ENCODE measurements at regions not wholly inside any gene's neighbourhood (a gene's known extent, or its start where the extent isn't known, plus 50 kb on each side); places are given as distances from the start of the nearest gene placed in this dataset.

DNA sequence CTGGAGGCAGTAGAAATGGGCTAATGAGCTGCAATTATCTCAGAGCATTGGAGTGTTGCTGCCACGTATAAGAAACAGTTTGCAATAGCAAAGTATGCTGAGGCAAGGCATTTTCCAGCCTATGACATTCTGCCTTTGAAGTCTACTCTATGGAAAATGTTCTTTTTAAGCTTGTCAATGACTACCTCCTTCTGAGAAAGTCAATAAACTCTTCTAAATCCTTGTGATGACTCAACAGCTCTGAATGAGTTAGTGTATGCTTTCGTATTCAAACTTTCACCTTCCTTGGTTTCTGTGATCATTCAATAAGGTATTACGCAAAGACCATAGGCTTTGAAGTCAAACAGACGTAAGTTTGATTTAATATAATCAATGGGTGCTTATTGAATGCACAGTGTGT is 111.2 kb downstream of the CAPZA3 start:
- no peak overlapping the region for H3K4me3 Mint-ChIP-seq
- H3K27me3 ChIP-seq (ENCODE audit: control insufficient read depth, insufficient read depth, low read length) = no peaks in the 10 kb centered on the region
- no peak for DNase-seq
- ATAC-seq = no peak
- H3K27me3 Mint-ChIP-seq (ENCODE audit: low read depth in 2 of 2) = no peaks in the 10 kb centered on the region
- no peaks in the 10 kb centered on the region for H3K9me3 ChIP-seq (ENCODE audit: control insufficient read depth, insufficient read depth, low read length)
- TF ChIP-seq, protein P1, sequence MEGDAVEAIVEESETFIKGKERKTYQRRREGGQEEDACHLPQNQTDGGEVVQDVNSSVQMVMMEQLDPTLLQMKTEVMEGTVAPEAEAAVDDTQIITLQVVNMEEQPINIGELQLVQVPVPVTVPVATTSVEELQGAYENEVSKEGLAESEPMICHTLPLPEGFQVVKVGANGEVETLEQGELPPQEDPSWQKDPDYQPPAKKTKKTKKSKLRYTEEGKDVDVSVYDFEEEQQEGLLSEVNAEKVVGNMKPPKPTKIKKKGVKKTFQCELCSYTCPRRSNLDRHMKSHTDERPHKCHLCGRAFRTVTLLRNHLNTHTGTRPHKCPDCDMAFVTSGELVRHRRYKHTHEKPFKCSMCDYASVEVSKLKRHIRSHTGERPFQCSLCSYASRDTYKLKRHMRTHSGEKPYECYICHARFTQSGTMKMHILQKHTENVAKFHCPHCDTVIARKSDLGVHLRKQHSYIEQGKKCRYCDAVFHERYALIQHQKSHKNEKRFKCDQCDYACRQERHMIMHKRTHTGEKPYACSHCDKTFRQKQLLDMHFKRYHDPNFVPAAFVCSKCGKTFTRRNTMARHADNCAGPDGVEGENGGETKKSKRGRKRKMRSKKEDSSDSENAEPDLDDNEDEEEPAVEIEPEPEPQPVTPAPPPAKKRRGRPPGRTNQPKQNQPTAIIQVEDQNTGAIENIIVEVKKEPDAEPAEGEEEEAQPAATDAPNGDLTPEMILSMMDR (IDR thresholded peaks at IDR 0.05) = no peak
- no peak overlapping the region for H3K4me3 ChIP-seq (ENCODE audit: low read length)
- no peak overlapping the region for H3K27ac Mint-ChIP-seq
- no peaks in the 10 kb centered on the region for H3K36me3 Mint-ChIP-seq
- intact Hi-C loops (cut with micrococcal nuclease) = no loop called here
- 79% methylated on average over 4 of the region's 4 CpGs for WGBS (ENCODE audit: insufficient coverage)
- no peaks in the 10 kb centered on the region for H3K4me1 ChIP-seq (ENCODE audit: control insufficient read depth, insufficient read depth, low read length)
- H3K9me3 Mint-ChIP-seq = peaks cover 0 to under 1% of the 10 kb centered on the region in 2 donors
- peaks cover 7 to 11% of the 10 kb centered on the region in 2 donors for H3K4me1 Mint-ChIP-seq
- no peaks in the 10 kb centered on the region for H3K36me3 ChIP-seq (ENCODE audit: control insufficient read depth, insufficient read depth, low read length)
- no peak overlapping the region for H3K27ac ChIP-seq (ENCODE audit: low read length)

DNA sequence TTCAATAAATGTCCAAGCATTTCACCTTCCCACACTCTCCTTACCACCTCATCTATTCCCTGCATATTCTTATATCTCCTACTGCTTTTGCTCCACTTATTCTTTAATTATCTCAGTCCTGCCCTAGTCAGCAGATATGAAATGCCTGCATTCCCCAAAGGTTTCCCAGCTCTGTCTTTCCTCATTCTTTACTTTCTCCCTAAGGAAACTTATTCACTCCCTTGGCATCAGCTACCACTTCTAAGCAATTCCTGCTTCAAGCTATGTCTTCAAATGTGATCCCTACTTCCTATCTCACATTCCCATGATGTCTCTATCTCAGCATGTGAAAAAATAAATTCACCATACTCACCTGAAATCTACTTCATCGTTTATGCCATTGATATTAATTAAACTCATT is 111.8 kb downstream of the CAPZA3 start:
- H3K4me3 Mint-ChIP-seq = no peak overlapping the region
- ATAC-seq (no peak), DNase-seq (no peak)
- H3K27ac ChIP-seq (ENCODE audit: low read length) = no peak overlapping the region
- H3K27me3 ChIP-seq (ENCODE audit: control insufficient read depth, insufficient read depth, low read length) = no peaks in the 10 kb centered on the region
- WGBS (ENCODE audit: insufficient coverage) = 91% methylated on average over 1 of the region's 1 CpG
- peaks cover 7 to 11% of the 10 kb centered on the region in 2 donors for H3K4me1 Mint-ChIP-seq
- H3K27me3 Mint-ChIP-seq (ENCODE audit: low read depth in 2 of 2) = no peaks in the 10 kb centered on the region
- H3K36me3 ChIP-seq (ENCODE audit: control insufficient read depth, insufficient read depth, low read length) = no peaks in the 10 kb centered on the region
- H3K9me3 Mint-ChIP-seq = no peaks in the 10 kb centered on the region
- no peak overlapping the region for H3K4me3 ChIP-seq (ENCODE audit: low read length)
- no peaks in the 10 kb centered on the region for H3K36me3 Mint-ChIP-seq
- H3K4me1 ChIP-seq (ENCODE audit: control insufficient read depth, insufficient read depth, low read length) = no peaks in the 10 kb centered on the region
- TF ChIP-seq, protein P1 (IDR thresholded peaks at IDR 0.05) = no peak
- no peaks in the 10 kb centered on the region for H3K9me3 ChIP-seq (ENCODE audit: control insufficient read depth, insufficient read depth, low read length)
- H3K27ac Mint-ChIP-seq = no peak overlapping the region
- intact Hi-C loops (cut with micrococcal nuclease) = no loop called here

DNA sequence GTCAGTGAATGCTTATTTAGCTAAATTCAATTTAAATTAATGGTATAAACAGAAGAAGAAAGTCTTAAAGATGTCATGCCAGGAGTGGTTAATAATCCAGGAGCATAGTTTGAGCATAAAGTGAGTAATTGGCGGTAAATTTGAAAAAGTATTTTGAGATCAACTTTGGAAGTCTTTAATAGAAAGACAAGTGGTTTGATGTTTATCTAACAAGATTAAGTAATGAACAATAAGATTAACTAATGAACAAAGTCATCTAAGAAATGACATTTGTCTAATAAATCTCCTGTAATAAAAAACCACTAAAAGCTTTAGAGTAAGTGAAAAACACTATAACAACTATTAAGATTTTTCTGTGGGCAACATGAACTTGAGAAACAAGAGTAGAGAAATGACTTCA is 112.8 kb downstream of the CAPZA3 start:
- DNase-seq (no peak), ATAC-seq (no peak)
- no peak overlapping the region for H3K27ac Mint-ChIP-seq
- 100% methylated on average over 1 of the region's 1 CpG for WGBS (ENCODE audit: insufficient coverage)
- Histone ChIP-seq H3K4me1 (ENCODE audit: control insufficient read depth, insufficient read depth, low read length) (no peaks in the 10 kb centered on the region), H3K27ac (ENCODE audit: low read length) (no peak overlapping the region), H3K4me3 (ENCODE audit: low read length) (no peak overlapping the region), H3K27me3 (ENCODE audit: control insufficient read depth, insufficient read depth, low read length) (no peaks in the 10 kb centered on the region), H3K9me3 (ENCODE audit: control insufficient read depth, insufficient read depth, low read length) (no peaks in the 10 kb centered on the region), H3K36me3 (ENCODE audit: control insufficient read depth, insufficient read depth, low read length) (no peaks in the 10 kb centered on the region)
- intact Hi-C loops (cut with micrococcal nuclease) = no loop called here
- no peaks in the 10 kb centered on the region for H3K9me3 Mint-ChIP-seq
- H3K27me3 Mint-ChIP-seq (ENCODE audit: low read depth in 2 of 2) = no peaks in the 10 kb centered on the region
- TF ChIP-seq, protein P1 (IDR thresholded peaks at IDR 0.05) = no peak
- peaks cover 7 to 11% of the 10 kb centered on the region in 2 donors for H3K4me1 Mint-ChIP-seq
- no peak overlapping the region for H3K4me3 Mint-ChIP-seq
- H3K36me3 Mint-ChIP-seq = no peaks in the 10 kb centered on the region

DNA sequence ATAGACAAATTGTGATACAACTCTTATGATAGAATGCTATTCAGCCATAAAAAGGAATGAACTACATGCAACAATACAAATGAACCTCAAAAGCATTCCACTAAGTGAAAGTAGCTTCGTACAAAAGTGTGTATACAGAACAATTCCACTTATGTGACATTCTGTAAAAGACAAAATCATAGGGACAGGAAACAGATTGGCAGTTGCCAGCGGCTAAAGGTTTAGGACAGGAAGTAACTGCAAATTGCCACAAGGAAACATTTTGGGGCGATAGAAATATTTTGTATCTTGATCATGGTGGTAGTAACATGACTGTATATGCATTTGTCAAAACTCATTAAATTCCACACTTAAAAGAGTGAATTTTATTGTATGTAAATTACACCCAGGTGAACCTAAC is 113.4 kb downstream of the CAPZA3 start:
- Mint-ChIP-seq H3K27ac (no peak overlapping the region), H3K9me3 (no peaks in the 10 kb centered on the region), H3K27me3 (ENCODE audit: low read depth in 2 of 2) (no peaks in the 10 kb centered on the region)

More for the DNA sequence above, 113.4 kb downstream of the CAPZA3 start:
- H3K4me3 ChIP-seq (ENCODE audit: low read length) = no peak overlapping the region
- H3K4me3 Mint-ChIP-seq = no peak overlapping the region
- WGBS (ENCODE audit: insufficient coverage) = 0% methylated on average over 2 of the region's 3 CpGs
- H3K27me3 ChIP-seq (ENCODE audit: control insufficient read depth, insufficient read depth, low read length) = no peaks in the 10 kb centered on the region
- H3K36me3 ChIP-seq (ENCODE audit: control insufficient read depth, insufficient read depth, low read length) = no peaks in the 10 kb centered on the region
- TF ChIP-seq, protein P1 (IDR thresholded peaks at IDR 0.05) = no peak
- no peaks in the 10 kb centered on the region for H3K36me3 Mint-ChIP-seq
- no peaks in the 10 kb centered on the region for H3K4me1 ChIP-seq (ENCODE audit: control insufficient read depth, insufficient read depth, low read length)
- no peak for ATAC-seq
- no peak for DNase-seq
- peaks cover 7 to 11% of the 10 kb centered on the region in 2 donors for H3K4me1 Mint-ChIP-seq
- H3K9me3 ChIP-seq (ENCODE audit: control insufficient read depth, insufficient read depth, low read length) = no peaks in the 10 kb centered on the region
- H3K27ac ChIP-seq (ENCODE audit: low read length) = no peak overlapping the region
- intact Hi-C loops (cut with micrococcal nuclease) = no loop called here

Measured in natural killer cell (primary cell).